Urinary bladder (tissue), 3 donors: ENCODE measurements at regions not wholly inside any gene's neighbourhood (a gene's known extent, or its start where the extent isn't known, plus 50 kb on each side); places are given as distances from the start of the nearest gene placed in this dataset.

Experiments used
- DNase-seq: peaks from one replicate; pipeline ENCODE4 v3.0.0-alpha.2; 2015; ENCODE audit errors: extremely low spot score
- H3K27ac ChIP-seq: one replicate; pipeline ENCODE4 v1.5.1; 2013; ENCODE audit warnings: low read depth, mild to moderate bottlenecking, moderate library complexity
- H3K36me3 ChIP-seq: one replicate; pipeline ENCODE4 v1.6.1; 2013; ENCODE audit warnings: mild to moderate bottlenecking, moderate library complexity; ENCODE audit not compliant: insufficient read depth
- H3K4me1 ChIP-seq: one replicate; pipeline ENCODE4 v1.6.1; 2013; ENCODE audit warnings: mild to moderate bottlenecking, moderate library complexity; ENCODE audit not compliant: insufficient read depth
- H3K4me3 ChIP-seq: one replicate; pipeline ENCODE4 v1.5.1; 2013; ENCODE audit warnings: low read depth, low read length
- WGBS: extraction: QIAGEN DNeasy Blood & Tissue Kit; methylation state at CpG from one replicate; pipeline ENCODE4 v1.1.7; 2013; 5-methylcytosine and 5-hydroxymethylcytosine counted together
- donor health status: healthy with polysubstance abuse.
- donor health status: healthy.

- DNase-seq: no peak
- Histone ChIP-seq H3K36me3 (no peaks in the 10 kb centered on the region), H3K4me1 (no peaks in the 10 kb centered on the region), H3K27ac (no peak overlapping the region), H3K4me3 (no peak overlapping the region)
- WGBS: 88% methylated on average over 18 of the region's 18 CpGs
Observed at GRCh38 chr22:44369916-44370801, 57.4 kb upstream of the SHISAL1 start.

GRCh38 chr22:44369293-44369661 is 56.5 kb upstream of the SHISAL1 start:
- 89% methylated on average over 15 of the region's 15 CpGs for WGBS
- Histone ChIP-seq H3K36me3 (no peaks in the 10 kb centered on the region), H3K27ac (no peak overlapping the region), H3K4me3 (no peak overlapping the region), H3K4me1 (no peaks in the 10 kb centered on the region)
- DNase-seq: no peak

GRCh38 chr22:44368611-44369292 is 56.0 kb upstream of the SHISAL1 start:
- Histone ChIP-seq H3K27ac (no peak overlapping the region), H3K4me3 (no peak overlapping the region), H3K4me1 (no peaks in the 10 kb centered on the region), H3K36me3 (no peaks in the 10 kb centered on the region)
- no peak for DNase-seq
- WGBS: 87% methylated on average over 16 of the region's 16 CpGs

GRCh38 chr22:44366372-44367300 is 53.9 kb upstream of the SHISAL1 start:
- 67% methylated on average over 7 of the region's 7 CpGs for WGBS
- no peak for DNase-seq
- H3K27ac ChIP-seq: no peak overlapping the region
- no peak overlapping the region for H3K4me3 ChIP-seq
- no peaks in the 10 kb centered on the region for H3K4me1 ChIP-seq
- no peaks in the 10 kb centered on the region for H3K36me3 ChIP-seq

GRCh38 chr22:44365832-44366231 is 53.1 kb upstream of the SHISAL1 start:
- Histone ChIP-seq H3K4me1 (no peaks in the 10 kb centered on the region), H3K36me3 (no peaks in the 10 kb centered on the region), H3K27ac (no peak overlapping the region), H3K4me3 (no peak overlapping the region)
- WGBS: 88% methylated on average over 9 of the region's 9 CpGs
- DNase-seq: no peak

GRCh38 chr22:44365191-44365590 is 52.4 kb upstream of the SHISAL1 start:
- 88% methylated on average over 9 of the region's 9 CpGs for WGBS
- DNase-seq: no peak

GRCh38 chr22:44364751-44365130 is 52.0 kb upstream of the SHISAL1 start:
- DNase-seq: no peak
- Histone ChIP-seq H3K27ac (no peak overlapping the region), H3K36me3 (no peaks in the 10 kb centered on the region), H3K4me3 (no peak overlapping the region), H3K4me1 (no peaks in the 10 kb centered on the region)
- WGBS: 58% methylated on average over 12 of the region's 12 CpGs

More at GRCh38 chr22:44365191-44365590, 52.4 kb upstream of the SHISAL1 start:
- H3K36me3 ChIP-seq: no peaks in the 10 kb centered on the region
- H3K27ac ChIP-seq: no peak overlapping the region
- no peaks in the 10 kb centered on the region for H3K4me1 ChIP-seq
- no peak overlapping the region for H3K4me3 ChIP-seq

GRCh38 chr22:44363980-44364750 is 51.4 kb upstream of the SHISAL1 start:
- no peak for DNase-seq
- WGBS: 49% methylated on average over 11 of the region's 11 CpGs
- Histone ChIP-seq H3K4me3 (no peak overlapping the region), H3K27ac (no peak overlapping the region), H3K36me3 (no peaks in the 10 kb centered on the region), H3K4me1 (no peaks in the 10 kb centered on the region)

- WGBS: 38% methylated on average over 32 of the region's 32 CpGs
- Histone ChIP-seq H3K36me3 (no peaks in the 10 kb centered on the region), H3K4me3 (no peak overlapping the region), H3K4me1 (no peaks in the 10 kb centered on the region), H3K27ac (peak overlapping the region; percentile 31)
- DNase-seq: no peak
Observed at GRCh38 chr22:44363013-44363979, 50.5 kb upstream of the SHISAL1 start.

- no peak for DNase-seq
- WGBS: 83% methylated on average over 8 of the region's 8 CpGs
- H3K4me3 ChIP-seq: no peak overlapping the region
- H3K27ac ChIP-seq: no peak overlapping the region
- no peaks in the 10 kb centered on the region for H3K4me1 ChIP-seq
- no peaks in the 10 kb centered on the region for H3K36me3 ChIP-seq
Observed at GRCh38 chr22:44362249-44363012, 49.7 kb upstream of the SHISAL1 start.
